C4-2B (cell line): ENCODE measurements at regions not wholly inside any gene's neighbourhood (a gene's known extent, or its start where the extent isn't known, plus 50 kb on each side); places are given as distances from the start of the nearest gene placed in this dataset.

ENCODE experiments used
- H3K27ac ChIP-seq: fragments of 450-650 bp; 2 replicates; pipeline ENCODE4 v1.5.1; 2017
- CTCF ChIP-seq: fragments of 450-650 bp; conservative IDR thresholded peaks from 2 replicates; pipeline ENCODE4 v1.5.1; 2017; ENCODE audit warnings: mild to moderate bottlenecking
- ZFX ChIP-seq: fragments of 450-650 bp; IDR thresholded peaks from 2 replicates; pipeline ENCODE4 v1.6.1; 2017

GRCh38 chr2:183807870-183808269, 683.6 kb downstream of the NUP35 start:
- H3K27ac ChIP-seq: no peak overlapping the region
- TF ChIP-seq ZFX: no peak
- TF ChIP-seq CTCF: no peak

GRCh38 chr2:183809404-183809803, 685.2 kb downstream of the NUP35 start:
- no peak for TF ChIP-seq CTCF
- no peak for TF ChIP-seq ZFX
- H3K27ac ChIP-seq: no peak overlapping the region

- H3K27ac ChIP-seq: no peak overlapping the region
- TF ChIP-seq ZFX (no peak), CTCF (no peak)
These were observed 687.0 kb downstream of the NUP35 start for GRCh38 chr2:183811281-183811680.

- no peak for TF ChIP-seq CTCF
- no peak for TF ChIP-seq ZFX
- no peak overlapping the region for H3K27ac ChIP-seq
These were observed 687.8 kb downstream of the NUP35 start for GRCh38 chr2:183812091-183812490.

GRCh38 chr2:183825710-183826109, 701.5 kb downstream of the NUP35 start:
- no peak for TF ChIP-seq ZFX
- TF ChIP-seq CTCF: no peak

GRCh38 chr2:183829931-183830330, 705.7 kb downstream of the NUP35 start:
- H3K27ac ChIP-seq: no peak overlapping the region
- TF ChIP-seq CTCF: no peak
- TF ChIP-seq ZFX: no peak

More at GRCh38 chr2:183825710-183826109, 701.5 kb downstream of the NUP35 start:
- no peak overlapping the region for H3K27ac ChIP-seq

GRCh38 chr2:183837157-183837556, 712.9 kb downstream of the NUP35 start:
- H3K27ac ChIP-seq: no peak overlapping the region
- TF ChIP-seq ZFX (no peak), CTCF (no peak)
